Posterior vena cava (tissue), 2 donors: ENCODE measurements at regions not wholly inside any gene's neighbourhood (a gene's known extent, or its start where the extent isn't known, plus 50 kb on each side); places are given as distances from the start of the nearest gene placed in this dataset.

Experiments used
- DNase-seq: peaks from one replicate; pipeline ENCODE4 v3.0.0-alpha.2; 2020; ENCODE audit warnings: low spot score
- intact Hi-C, 2 donors: fragments of 100-400 bp; cut with DNase I; formaldehyde crosslinking; loops; one replicate each; pipeline versions ENCODE4 v1.14.1 to v1.14.2; 2022 to 2023
- donor health status: DM: yes; HTN: yes; CAD: no.
- donor health status: DM: yes; HTN: yes; CAD: no.

- no peak for DNase-seq
- intact Hi-C loops: no loop called here
Observed at GRCh38 chr4:176498617-176499256, 179.0 kb downstream of the SPCS3 start.

GRCh38 chr4:176499518-176499917 is 179.8 kb downstream of the SPCS3 start:
- no peak for DNase-seq
- intact Hi-C loops: no loop called here

GRCh38 chr4:176500894-176501293 is 181.1 kb downstream of the SPCS3 start:
- intact Hi-C loops: no loop called here
- DNase-seq: no peak

GRCh38 chr4:176504118-176504517 is 184.4 kb downstream of the SPCS3 start:
- intact Hi-C loops: no loop called here
- DNase-seq: no peak

GRCh38 chr4:176507845-176508533 is 188.2 kb downstream of the SPCS3 start:
- DNase-seq: no peak
- intact Hi-C loops: no loop called here

- intact Hi-C loops: no loop called here
- DNase-seq: no peak
Observed at GRCh38 chr4:176508780-176509331, 189.1 kb downstream of the SPCS3 start.

- intact Hi-C loops: no loop called here
Observed at GRCh38 chr4:176525576-176525975, 205.8 kb downstream of the SPCS3 start.

GRCh38 chr4:176526704-176527103 is 206.9 kb downstream of the SPCS3 start:
- intact Hi-C loops: no loop called here
- no peak for DNase-seq

More at GRCh38 chr4:176525576-176525975, 205.8 kb downstream of the SPCS3 start:
- DNase-seq: no peak

- intact Hi-C loops: no loop called here
- no peak for DNase-seq
Observed at GRCh38 chr4:176529574-176529973, 209.8 kb downstream of the SPCS3 start.

GRCh38 chr4:176533159-176533558 is 213.4 kb downstream of the SPCS3 start:
- no peak for DNase-seq
- intact Hi-C loops: no loop called here

- intact Hi-C loops: no loop called here
- no peak for DNase-seq
Observed at GRCh38 chr4:176534566-176534965, 214.8 kb downstream of the SPCS3 start.

- no peak for DNase-seq
- intact Hi-C loops: no loop called here
Observed at GRCh38 chr4:176538217-176538925, 218.6 kb downstream of the SPCS3 start.

GRCh38 chr4:176539091-176539784 is 219.5 kb downstream of the SPCS3 start:
- intact Hi-C loops: no loop called here
- no peak for DNase-seq

- intact Hi-C loops: no loop called here
- DNase-seq: no peak
Observed at GRCh38 chr4:176539785-176540175, 220.0 kb downstream of the SPCS3 start.

GRCh38 chr4:176540814-176541213 is 221.0 kb downstream of the SPCS3 start:
- no peak for DNase-seq
- intact Hi-C loops: no loop called here

GRCh38 chr4:176545872-176546271 is 226.1 kb downstream of the SPCS3 start:
- intact Hi-C loops: no loop called here
- DNase-seq: no peak

GRCh38 chr4:176546975-176547374 is 227.2 kb downstream of the SPCS3 start:
- intact Hi-C loops: no loop called here
- DNase-seq: no peak

- intact Hi-C loops: no loop called here
- DNase-seq: no peak
Observed at GRCh38 chr4:176548571-176548970, 228.8 kb downstream of the SPCS3 start.

- DNase-seq: no peak
- intact Hi-C loops: no loop called here
Observed at GRCh38 chr4:176549161-176549865, 229.5 kb downstream of the SPCS3 start.
